ENCODE measurements at regions not wholly inside any gene's neighbourhood (a gene's known extent, or its start where the extent isn't known, plus 50 kb on each side); places are given as distances from the start of the nearest gene placed in this dataset.

- TF ChIP-seq CTCF (conservative IDR thresholded peaks at IDR 0.05; ENCODE audit: low read length) (no peak), EZH2phosphoT487 (IDR thresholded peaks at IDR 0.05; ENCODE audit: borderline replicate concordance) (no peak)
Observed at GRCh38 chr4:122540838-122541237, 80.0 kb downstream of the IL21 start.

Data from Loucy (cell line).